ENCODE measurements at regions not wholly inside any gene's neighbourhood (a gene's known extent, or its start where the extent isn't known, plus 50 kb on each side); places are given as distances from the start of the nearest gene placed in this dataset.
A peak's percentile ranks its signal among the peaks of the same experiment; 100 is the strongest.

GRCh38 chr4:22129454-22130029 is 181.0 kb upstream of the KCNIP4 start:
- Mint-ChIP-seq H3K27ac (no peak overlapping the region), H3K4me3 (no peak overlapping the region), H3K27me3 (no peaks in the 10 kb centered on the region), H3K36me3 (no peaks in the 10 kb centered on the region), H3K9me3 (peaks cover 2% of the 10 kb centered on the region), H3K4me1 (no peaks in the 10 kb centered on the region)
- DNase-seq (no peak), ATAC-seq (ENCODE audit: low read depth) (no peak)
- POLR2A ChIA-PET, result no interaction called here

DNA sequence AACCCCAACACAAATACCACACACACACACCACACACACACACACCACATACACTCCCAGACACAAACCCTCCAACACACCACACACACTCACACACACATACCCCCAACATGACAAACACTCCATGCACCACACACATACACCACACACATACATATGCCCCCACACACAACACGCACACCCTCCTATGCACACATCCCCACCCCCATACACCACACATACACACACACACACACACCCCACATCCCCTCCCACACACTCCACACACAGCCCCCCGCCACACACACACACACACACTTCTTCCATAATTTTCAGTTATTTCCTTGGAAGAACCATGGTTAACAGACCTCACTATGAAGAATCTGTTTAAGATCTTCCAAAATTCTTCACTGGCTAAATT is 173.5 kb upstream of the KCNIP4 start:
- POLR2A ChIA-PET, result no interaction called here
- DNase-seq (no peak), ATAC-seq (ENCODE audit: low read depth) (no peak)
- H3K9me3 Mint-ChIP-seq, result peaks cover 10% of the 10 kb centered on the region
- no peak overlapping the region for H3K27ac Mint-ChIP-seq
- H3K27me3 Mint-ChIP-seq, result no peaks in the 10 kb centered on the region
- H3K4me3 Mint-ChIP-seq, result no peak overlapping the region
- H3K4me1 Mint-ChIP-seq, result peaks cover 1% of the 10 kb centered on the region
- no peaks in the 10 kb centered on the region for H3K36me3 Mint-ChIP-seq

GRCh38 chr4:22115262-22115661 is 166.7 kb upstream of the KCNIP4 start:
- Mint-ChIP-seq H3K36me3 (no peaks in the 10 kb centered on the region), H3K27ac (no peak overlapping the region), H3K27me3 (no peaks in the 10 kb centered on the region), H3K4me3 (no peak overlapping the region), H3K4me1 (no peaks in the 10 kb centered on the region), H3K9me3 (peaks cover 2% of the 10 kb centered on the region)
- ATAC-seq (ENCODE audit: low read depth) (no peak), DNase-seq (no peak)
- POLR2A ChIA-PET, result no interaction called here

DNA sequence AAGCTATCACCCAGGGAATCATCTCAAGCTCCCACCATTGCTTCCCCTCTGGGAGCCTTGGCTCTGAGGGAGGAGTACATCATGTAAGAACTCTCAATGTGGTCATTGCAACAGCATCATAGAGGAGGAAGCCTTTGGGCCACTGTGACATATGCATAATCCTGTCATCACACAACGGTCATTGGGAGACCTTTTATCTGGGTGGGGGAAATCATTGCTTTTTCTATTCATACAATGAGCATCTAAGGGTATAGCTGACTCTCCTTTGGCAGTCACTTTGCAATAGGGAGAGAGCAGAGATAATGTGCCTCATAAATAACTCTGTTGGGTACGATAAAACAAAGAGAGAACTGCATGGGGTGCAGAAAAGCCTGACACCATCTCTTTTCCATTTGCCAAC is 155.2 kb upstream of the KCNIP4 start:
- H3K36me3 Mint-ChIP-seq, result no peaks in the 10 kb centered on the region
- peaks cover 7% of the 10 kb centered on the region for H3K4me1 Mint-ChIP-seq
- ATAC-seq (ENCODE audit: low read depth), result no peak
- H3K27me3 Mint-ChIP-seq, result no peaks in the 10 kb centered on the region
- no peaks in the 10 kb centered on the region for H3K9me3 Mint-ChIP-seq
- no peak overlapping the region for H3K27ac Mint-ChIP-seq
- POLR2A ChIA-PET, result no interaction called here
- no peak for DNase-seq
- H3K4me3 Mint-ChIP-seq, result no peak overlapping the region

DNA sequence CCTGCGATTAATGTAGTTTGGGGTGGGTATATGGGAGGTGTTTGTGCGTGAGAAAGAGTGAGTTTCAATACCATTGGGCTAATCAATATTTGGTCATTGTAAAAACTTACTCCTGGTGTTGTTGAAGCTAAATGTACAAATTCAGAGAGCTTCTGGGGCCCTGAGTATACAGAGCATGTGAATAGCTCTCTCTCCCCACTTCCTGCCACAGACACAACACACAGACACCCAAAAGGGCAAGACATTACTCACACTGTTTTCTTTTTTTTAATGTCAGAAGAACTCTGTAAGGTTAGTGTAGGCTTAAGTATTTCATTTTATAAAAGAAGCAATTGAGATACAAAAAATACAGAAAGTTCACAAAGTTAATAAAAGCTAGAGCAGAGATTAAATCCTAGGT is 151.3 kb upstream of the KCNIP4 start:
- H3K27ac Mint-ChIP-seq, result peak overlapping the region; percentile 61
- H3K4me1 Mint-ChIP-seq, result peaks cover 7% of the 10 kb centered on the region
- H3K4me3 Mint-ChIP-seq, result peak overlapping the region; percentile 9
- H3K36me3 Mint-ChIP-seq, result no peaks in the 10 kb centered on the region
- POLR2A ChIA-PET, result no interaction called here
- no peak for DNase-seq
- H3K27me3 Mint-ChIP-seq, result no peaks in the 10 kb centered on the region
- H3K9me3 Mint-ChIP-seq, result no peaks in the 10 kb centered on the region
- ATAC-seq (ENCODE audit: low read depth), result peak; percentile 98

DNA sequence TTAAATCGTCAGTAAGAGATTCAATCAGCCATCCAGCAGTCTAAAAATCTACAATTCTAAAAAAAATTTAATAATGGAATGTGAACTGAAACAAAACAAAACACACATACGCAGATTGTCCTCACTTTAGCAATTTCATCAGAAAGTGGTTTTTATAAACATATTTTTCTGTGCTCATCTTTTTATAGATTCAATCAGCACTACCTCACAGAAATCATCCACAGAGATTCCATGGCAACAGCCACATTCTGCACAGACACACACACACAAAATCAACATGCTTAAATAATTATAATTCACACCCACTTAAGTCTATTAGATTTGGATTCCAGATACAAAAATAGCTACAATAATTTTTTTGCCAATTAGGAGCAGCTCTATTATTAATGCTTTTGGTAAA is 149.0 kb upstream of the KCNIP4 start:
- no peak overlapping the region for H3K4me3 Mint-ChIP-seq
- no peak for DNase-seq
- no peak for ATAC-seq (ENCODE audit: low read depth)
- no peaks in the 10 kb centered on the region for H3K36me3 Mint-ChIP-seq
- no peak overlapping the region for H3K27ac Mint-ChIP-seq
- H3K4me1 Mint-ChIP-seq, result peaks cover 7% of the 10 kb centered on the region
- POLR2A ChIA-PET, result no interaction called here
- H3K9me3 Mint-ChIP-seq, result peaks cover 3% of the 10 kb centered on the region
- no peaks in the 10 kb centered on the region for H3K27me3 Mint-ChIP-seq

DNA sequence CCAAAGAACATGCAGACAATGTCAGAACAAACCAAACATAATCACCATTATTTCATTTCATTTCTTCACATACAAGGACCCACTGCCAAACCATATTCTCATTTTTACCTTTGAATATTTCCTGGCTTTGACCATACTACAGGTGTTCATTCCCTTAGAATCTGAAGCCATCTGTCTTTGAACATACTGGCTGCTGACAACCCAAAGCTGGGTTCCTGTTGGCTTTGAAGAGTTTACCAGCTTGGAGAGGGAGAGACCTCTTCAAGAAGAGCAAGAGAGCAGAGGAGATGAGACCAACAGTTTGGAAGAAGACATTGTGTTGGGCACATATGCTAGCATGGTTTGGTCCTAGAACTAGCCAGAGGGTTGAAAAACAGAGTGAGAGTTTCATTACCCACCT is 145.6 kb upstream of the KCNIP4 start:
- peaks cover 3% of the 10 kb centered on the region for H3K9me3 Mint-ChIP-seq

DNA sequence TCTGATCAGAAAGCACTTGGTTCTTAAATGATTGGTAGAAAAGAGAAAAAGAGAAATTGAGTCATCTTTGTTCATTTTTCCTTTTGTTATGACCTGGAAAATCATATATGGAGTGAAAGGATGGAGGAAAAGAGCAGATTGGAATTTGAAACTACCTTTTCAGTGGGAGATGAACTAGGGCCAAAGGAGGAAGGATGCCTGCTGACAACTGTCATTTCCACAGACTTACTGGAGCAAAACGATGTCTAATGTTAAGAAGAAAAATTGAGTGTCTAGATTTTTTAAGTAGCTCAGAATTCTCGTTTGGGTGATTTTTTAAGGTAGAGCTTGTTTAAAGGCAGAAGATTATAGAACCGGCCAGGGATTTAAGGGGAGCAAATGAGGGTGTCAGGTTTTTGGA is 144.6 kb upstream of the KCNIP4 start:
- Mint-ChIP-seq H3K27ac (no peak overlapping the region), H3K36me3 (no peaks in the 10 kb centered on the region), H3K4me1 (no peaks in the 10 kb centered on the region), H3K4me3 (no peak overlapping the region), H3K27me3 (no peaks in the 10 kb centered on the region), H3K9me3 (peaks cover 3% of the 10 kb centered on the region)
- ATAC-seq (ENCODE audit: low read depth) (no peak), DNase-seq (no peak)
- POLR2A ChIA-PET, result no interaction called here

More for the DNA sequence above, 145.6 kb upstream of the KCNIP4 start:
- Mint-ChIP-seq H3K27me3 (no peaks in the 10 kb centered on the region), H3K36me3 (no peaks in the 10 kb centered on the region), H3K4me1 (no peaks in the 10 kb centered on the region), H3K27ac (no peak overlapping the region), H3K4me3 (no peak overlapping the region)
- ATAC-seq (ENCODE audit: low read depth) (no peak), DNase-seq (no peak)
- POLR2A ChIA-PET, result no interaction called here

- no peaks in the 10 kb centered on the region for H3K27me3 Mint-ChIP-seq
- no peak overlapping the region for H3K27ac Mint-ChIP-seq
- H3K36me3 Mint-ChIP-seq, result no peaks in the 10 kb centered on the region
- peaks cover 5% of the 10 kb centered on the region for H3K9me3 Mint-ChIP-seq
- DNase-seq (no peak), ATAC-seq (ENCODE audit: low read depth) (no peak)
- POLR2A ChIA-PET, result no interaction called here
- H3K4me3 Mint-ChIP-seq, result no peak overlapping the region
- no peaks in the 10 kb centered on the region for H3K4me1 Mint-ChIP-seq
These were observed 143.3 kb upstream of the KCNIP4 start for GRCh38 chr4:22091906-22092305.

GRCh38 chr4:22091352-22091717 is 142.8 kb upstream of the KCNIP4 start:
- Mint-ChIP-seq H3K36me3 (no peaks in the 10 kb centered on the region), H3K9me3 (peaks cover 6% of the 10 kb centered on the region)

GRCh38 chr4:22090661-22091351 is 142.2 kb upstream of the KCNIP4 start:
- Mint-ChIP-seq H3K36me3 (no peaks in the 10 kb centered on the region), H3K4me3 (no peak overlapping the region), H3K27ac (no peak overlapping the region), H3K9me3 (peaks cover 10% of the 10 kb centered on the region), H3K4me1 (no peaks in the 10 kb centered on the region), H3K27me3 (no peaks in the 10 kb centered on the region)
- ATAC-seq (ENCODE audit: low read depth) (no peak), DNase-seq (no peak)
- POLR2A ChIA-PET, result no interaction called here

More at GRCh38 chr4:22091352-22091717, 142.8 kb upstream of the KCNIP4 start:
- ATAC-seq (ENCODE audit: low read depth) (no peak), DNase-seq (no peak)
- Mint-ChIP-seq H3K4me3 (no peak overlapping the region), H3K27ac (no peak overlapping the region), H3K27me3 (no peaks in the 10 kb centered on the region), H3K4me1 (no peaks in the 10 kb centered on the region)
- POLR2A ChIA-PET, result no interaction called here

GRCh38 chr4:22077571-22077970 is 129.0 kb upstream of the KCNIP4 start:
- no peaks in the 10 kb centered on the region for H3K36me3 Mint-ChIP-seq
- no peak for DNase-seq
- peaks cover 12% of the 10 kb centered on the region for H3K9me3 Mint-ChIP-seq
- POLR2A ChIA-PET, result no interaction called here
- no peaks in the 10 kb centered on the region for H3K4me1 Mint-ChIP-seq
- H3K27ac Mint-ChIP-seq, result no peak overlapping the region
- H3K4me3 Mint-ChIP-seq, result no peak overlapping the region
- no peaks in the 10 kb centered on the region for H3K27me3 Mint-ChIP-seq
- no peak for ATAC-seq (ENCODE audit: low read depth)

GRCh38 chr4:22072726-22073125 is 124.2 kb upstream of the KCNIP4 start:
- POLR2A ChIA-PET, result no interaction called here

DNA sequence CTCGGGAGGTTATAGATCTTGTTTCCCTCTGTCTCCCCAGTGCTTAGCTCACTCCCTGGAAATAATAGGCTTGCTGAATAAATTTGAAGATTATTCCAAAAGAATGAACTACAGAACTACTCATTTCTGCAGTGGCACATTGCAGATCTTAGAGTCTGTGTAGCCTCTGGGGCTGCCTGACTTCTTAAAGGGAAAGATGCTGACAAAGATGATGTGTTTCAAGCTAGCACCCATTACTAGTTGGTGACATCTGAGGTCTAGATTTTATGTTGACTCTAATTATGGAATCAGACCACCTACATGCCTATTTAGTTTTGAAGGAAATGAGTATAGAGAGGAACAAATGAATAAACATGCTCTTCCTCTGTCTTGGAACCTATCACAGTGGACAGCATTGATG is 123.7 kb upstream of the KCNIP4 start:
- Mint-ChIP-seq H3K36me3 (no peaks in the 10 kb centered on the region), H3K4me3 (no peak overlapping the region), H3K4me1 (peaks cover 2% of the 10 kb centered on the region), H3K9me3 (peaks cover 7% of the 10 kb centered on the region), H3K27ac (no peak overlapping the region), H3K27me3 (no peaks in the 10 kb centered on the region)
- DNase-seq (no peak), ATAC-seq (ENCODE audit: low read depth) (no peak)
- POLR2A ChIA-PET, result no interaction called here

More at GRCh38 chr4:22072726-22073125, 124.2 kb upstream of the KCNIP4 start:
- Mint-ChIP-seq H3K4me3 (no peak overlapping the region), H3K27me3 (no peaks in the 10 kb centered on the region), H3K9me3 (peaks cover 10% of the 10 kb centered on the region), H3K4me1 (peaks cover 2% of the 10 kb centered on the region), H3K36me3 (no peaks in the 10 kb centered on the region), H3K27ac (no peak overlapping the region)
- ATAC-seq (ENCODE audit: low read depth), result no peak
- no peak for DNase-seq

Data from activated naive CD8-positive, alpha-beta T cell treated with anti-CD3 and anti-CD28 coated beads, Interleukin-2, amount 10 ng/mL, durations not matched to agents 7 days and 5 days (primary cell).